Ovary (tissue), 3 donors: ENCODE measurements at regions not wholly inside any gene's neighbourhood (a gene's known extent, or its start where the extent isn't known, plus 50 kb on each side); places are given as distances from the start of the nearest gene placed in this dataset.

Source experiments
- POLR2A ChIP-seq: fragments of 450-650 bp; IDR thresholded peaks from one replicate; pipeline ENCODE4 v1.6.1; 2017; ENCODE audit warnings: antibody characterized with exemption, mild to moderate bottlenecking, moderate library complexity
- TF ChIP-seq, protein P1 (sequence below), 3 donors: fragments of 450-650 bp in 2 of 3; fragments of 200-600 bp in 1 of 3; IDR thresholded peaks; one replicate each; pipeline versions ENCODE4 v1.5.1 to v1.8.0; 2016 to 2022; ENCODE audit warnings: antibody characterized with exemption in 3 of 3, mild to moderate bottlenecking in 1 of 3
- donor health status: DM: no; HTN: no; CAD: no.

DNA sequence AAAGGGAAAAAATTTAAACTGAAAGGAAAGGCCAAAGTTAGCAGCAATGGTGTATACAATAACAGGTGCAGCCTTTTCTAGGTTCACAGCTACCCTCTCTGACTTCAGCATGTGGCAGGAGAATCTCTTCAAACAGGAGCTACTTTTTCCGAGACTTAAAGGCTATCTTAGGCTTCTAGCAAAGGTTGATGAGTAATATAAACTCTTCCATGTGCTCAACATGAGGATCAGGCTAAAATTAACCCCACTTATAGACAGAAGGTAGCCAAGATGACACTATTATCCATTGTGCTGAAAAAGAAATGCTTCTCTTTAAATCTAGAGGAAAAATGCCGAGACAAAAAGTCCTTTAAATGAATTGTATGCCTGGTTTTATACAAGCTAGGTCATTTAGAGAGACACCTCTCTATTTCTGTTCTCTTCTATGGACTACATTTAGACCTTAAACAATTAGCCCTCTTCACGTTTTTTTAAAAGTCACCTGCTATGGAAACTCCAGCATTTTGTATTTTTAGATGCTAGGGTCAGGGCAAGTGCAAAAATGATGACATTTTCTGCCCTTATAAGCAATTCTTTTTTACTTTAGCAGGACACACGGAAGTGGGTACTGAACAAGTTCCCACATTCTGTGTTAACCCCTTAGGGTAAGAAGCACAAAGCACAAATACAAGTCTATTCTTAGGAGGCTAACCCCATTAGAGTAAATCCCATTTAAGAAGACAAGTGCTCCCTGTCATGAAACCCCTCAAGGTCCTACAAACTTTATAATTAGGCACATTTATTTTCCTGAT is 216.8 kb upstream of the CITED2 start:
- TF ChIP-seq, protein P1, sequence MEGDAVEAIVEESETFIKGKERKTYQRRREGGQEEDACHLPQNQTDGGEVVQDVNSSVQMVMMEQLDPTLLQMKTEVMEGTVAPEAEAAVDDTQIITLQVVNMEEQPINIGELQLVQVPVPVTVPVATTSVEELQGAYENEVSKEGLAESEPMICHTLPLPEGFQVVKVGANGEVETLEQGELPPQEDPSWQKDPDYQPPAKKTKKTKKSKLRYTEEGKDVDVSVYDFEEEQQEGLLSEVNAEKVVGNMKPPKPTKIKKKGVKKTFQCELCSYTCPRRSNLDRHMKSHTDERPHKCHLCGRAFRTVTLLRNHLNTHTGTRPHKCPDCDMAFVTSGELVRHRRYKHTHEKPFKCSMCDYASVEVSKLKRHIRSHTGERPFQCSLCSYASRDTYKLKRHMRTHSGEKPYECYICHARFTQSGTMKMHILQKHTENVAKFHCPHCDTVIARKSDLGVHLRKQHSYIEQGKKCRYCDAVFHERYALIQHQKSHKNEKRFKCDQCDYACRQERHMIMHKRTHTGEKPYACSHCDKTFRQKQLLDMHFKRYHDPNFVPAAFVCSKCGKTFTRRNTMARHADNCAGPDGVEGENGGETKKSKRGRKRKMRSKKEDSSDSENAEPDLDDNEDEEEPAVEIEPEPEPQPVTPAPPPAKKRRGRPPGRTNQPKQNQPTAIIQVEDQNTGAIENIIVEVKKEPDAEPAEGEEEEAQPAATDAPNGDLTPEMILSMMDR (IDR thresholded peaks at IDR 0.05), result no peak
- no peak for TF ChIP-seq POLR2A
